BLaER1 treated with 17β-estradiol and CSF1 and Interleukin-3, amounts not matched to agents 10 nM and 100 nM (cell line): ENCODE measurements at regions not wholly inside any gene's neighbourhood (a gene's known extent, or its start where the extent isn't known, plus 50 kb on each side); places are given as distances from the start of the nearest gene placed in this dataset.
"Not testable (repeated sequence)": the region's sequence is repeated elsewhere in the genome, so short reads cannot be mapped to it uniquely, and the experiment has no call there.

ENCODE experiments used
- H3K27ac ChIP-seq, 11 experiments: shearing (Covaris generic); formaldehyde crosslinking; 2 replicates each; pipeline ENCODE4 v1.8.1; 2022
- H3K27me3 ChIP-seq, 11 experiments: shearing (Covaris generic); formaldehyde crosslinking; 2 replicates each; pipeline ENCODE4 v1.8.1; 2022
- H3K36me3 ChIP-seq, 11 experiments: shearing (Covaris generic); formaldehyde crosslinking; 2 replicates each; pipeline ENCODE4 v1.8.1; 2022
- H3K4me1 ChIP-seq, 10 experiments: shearing (Covaris generic); formaldehyde crosslinking; 2 replicates each; pipeline ENCODE4 v1.8.1; 2022
- H3K4me2 ChIP-seq, 11 experiments: shearing (Covaris generic); formaldehyde crosslinking; 2 replicates each; pipeline ENCODE4 v1.8.1; 2022
- H3K4me3 ChIP-seq, 10 experiments: shearing (Covaris generic); formaldehyde crosslinking; 2 replicates each; pipeline ENCODE4 v1.8.1; 2022
- H3K9ac ChIP-seq, 11 experiments: shearing (Covaris generic); formaldehyde crosslinking; 2 replicates each; pipeline ENCODE4 v1.8.1; 2022
- H3K9me3 ChIP-seq, 11 experiments: shearing (Covaris generic); formaldehyde crosslinking; replicated peaks in 1 of 11; 2 replicates each; pipeline ENCODE4 v1.8.1; 2022
- H4K20me1 ChIP-seq, 11 experiments: shearing (Covaris generic); formaldehyde crosslinking; 2 replicates each; pipeline ENCODE4 v1.8.1; 2022
- Cebpa-rat ChIP-seq, 11 experiments: shearing (Covaris generic); IDR thresholded peaks; 2 replicates each; pipeline ENCODE4 v1.8.1; 2022

GRCh38 chr15:38788918-38789317, 224.3 kb upstream of the RASGRP1 start:
- no peak for TF ChIP-seq Cebpa-rat (IDR thresholded peaks at IDR 0.05)
- Histone ChIP-seq H3K4me3 (no peak overlapping the region), H3K27me3 (no peaks in the 10 kb centered on the region), H3K4me2 (no peak overlapping the region), H3K36me3 (no peaks in the 10 kb centered on the region), H3K9ac (no peak overlapping the region), H3K9me3 (no peaks in the 10 kb centered on the region), H3K27ac (no peak overlapping the region), H4K20me1 (no peaks in the 10 kb centered on the region), H3K4me1 (no peaks in the 10 kb centered on the region)

GRCh38 chr15:38789566-38789965, 225.0 kb upstream of the RASGRP1 start:
- Histone ChIP-seq H3K4me2 (no peak overlapping the region), H3K27ac (no peak overlapping the region), H3K4me3 (no peak overlapping the region), H3K36me3 (no peaks in the 10 kb centered on the region), H4K20me1 (no peaks in the 10 kb centered on the region), H3K27me3 (no peaks in the 10 kb centered on the region), H3K9ac (no peak overlapping the region), H3K9me3 (no peaks in the 10 kb centered on the region), H3K4me1 (no peaks in the 10 kb centered on the region)
- no peak for TF ChIP-seq Cebpa-rat (IDR thresholded peaks at IDR 0.05)

- H4K20me1 ChIP-seq = no peaks in the 10 kb centered on the region
- no peak overlapping the region for H3K4me3 ChIP-seq
- no peaks in the 10 kb centered on the region for H3K4me1 ChIP-seq
- H3K4me2 ChIP-seq = no peak overlapping the region
- no peak overlapping the region for H3K9ac ChIP-seq
- no peaks in the 10 kb centered on the region for H3K27me3 ChIP-seq
- no peak overlapping the region for H3K27ac ChIP-seq
- peaks cover 0 to 9% (median 4%) of the 10 kb centered on the region in 11 experiments; a peak in 6 of 22 replicates for H3K9me3 ChIP-seq
- H3K36me3 ChIP-seq = no peaks in the 10 kb centered on the region
- TF ChIP-seq Cebpa-rat (IDR thresholded peaks at IDR 0.05) = no peak
These were observed 228.7 kb upstream of the RASGRP1 start for GRCh38 chr15:38793206-38793810.

GRCh38 chr15:38795471-38796245, 231.0 kb upstream of the RASGRP1 start:
- Histone ChIP-seq H3K4me3 (no peak overlapping the region), H3K27ac (no peak overlapping the region), H3K4me1 (peaks cover 0 to 9% (median 0%) of the 10 kb centered on the region in 10 experiments; a peak in 3 of 20 replicates), H3K4me2 (no peak overlapping the region), H3K9ac (no peak overlapping the region), H3K9me3 (peaks cover 0 to 14% (median 8%) of the 10 kb centered on the region in 11 experiments; a peak in 8 of 22 replicates), H4K20me1 (no peaks in the 10 kb centered on the region), H3K36me3 (no peaks in the 10 kb centered on the region), H3K27me3 (no peaks in the 10 kb centered on the region)
- no peak for TF ChIP-seq Cebpa-rat (IDR thresholded peaks at IDR 0.05)

- Histone ChIP-seq H3K36me3 (no peaks in the 10 kb centered on the region), H3K27ac (no peak overlapping the region), H3K4me1 (peaks cover 0 to 9% (median 0%) of the 10 kb centered on the region in 10 experiments; a peak in 3 of 20 replicates), H3K9ac (no peak overlapping the region), H3K4me2 (no peak overlapping the region), H3K9me3 (peaks cover 0 to 14% (median 8%) of the 10 kb centered on the region in 11 experiments; a peak in 8 of 22 replicates), H4K20me1 (no peaks in the 10 kb centered on the region), H3K27me3 (no peaks in the 10 kb centered on the region), H3K4me3 (no peak overlapping the region)
- TF ChIP-seq Cebpa-rat (IDR thresholded peaks at IDR 0.05) = no peak
These were observed 232.0 kb upstream of the RASGRP1 start for GRCh38 chr15:38796589-38796988.

GRCh38 chr15:38797506-38797905, 232.9 kb upstream of the RASGRP1 start:
- H3K4me1 ChIP-seq, H3K27me3 ChIP-seq, H3K27ac ChIP-seq, H3K4me3 ChIP-seq, H4K20me1 ChIP-seq, H3K36me3 ChIP-seq, H3K9ac ChIP-seq, H3K4me2 ChIP-seq: not testable (repeated sequence)
- peaks cover 0 to 14% (median 8%) of the 10 kb centered on the region in 11 experiments; a peak in 8 of 22 replicates for H3K9me3 ChIP-seq

GRCh38 chr15:38799202-38799601, 234.6 kb upstream of the RASGRP1 start:
- not testable (repeated sequence) for H3K36me3 ChIP-seq
- H3K4me2 ChIP-seq = peak overlapping the region in 3 of 11 experiments; percentile 27 to 48 (median 42); a peak in 5 of 22 replicates

GRCh38 chr15:38809621-38810020, 245.0 kb upstream of the RASGRP1 start:
- H4K20me1 ChIP-seq = no peaks in the 10 kb centered on the region
- H3K4me1 ChIP-seq = no peaks in the 10 kb centered on the region
- no peak overlapping the region for H3K4me3 ChIP-seq
- H3K4me2 ChIP-seq = no peak overlapping the region
- no peak overlapping the region for H3K9ac ChIP-seq
- no peaks in the 10 kb centered on the region for H3K27me3 ChIP-seq
- TF ChIP-seq Cebpa-rat (IDR thresholded peaks at IDR 0.05) = no peak
- no peaks in the 10 kb centered on the region for H3K9me3 ChIP-seq
- H3K27ac ChIP-seq = no peak overlapping the region
- H3K36me3 ChIP-seq = no peaks in the 10 kb centered on the region

More at GRCh38 chr15:38799202-38799601, 234.6 kb upstream of the RASGRP1 start:
- Histone ChIP-seq H3K9me3 (peaks cover 0 to 14% (median 8%) of the 10 kb centered on the region in 11 experiments; a peak in 8 of 22 replicates), H3K27ac (peak overlapping the region in 1 of 11 experiments; percentile 14; a peak in 1 of 22 replicates)
- not testable (repeated sequence) for H4K20me1 ChIP-seq, H3K27me3 ChIP-seq, H3K9ac ChIP-seq, H3K4me3 ChIP-seq, H3K4me1 ChIP-seq

GRCh38 chr15:38810686-38811085, 246.1 kb upstream of the RASGRP1 start:
- H3K27me3 ChIP-seq = no peaks in the 10 kb centered on the region
- no peak for TF ChIP-seq Cebpa-rat (IDR thresholded peaks at IDR 0.05)
- H3K4me2 ChIP-seq = no peak overlapping the region
- no peaks in the 10 kb centered on the region for H3K4me1 ChIP-seq
- H3K9ac ChIP-seq = no peak overlapping the region
- no peak overlapping the region for H3K4me3 ChIP-seq
- H4K20me1 ChIP-seq = no peaks in the 10 kb centered on the region
- no peaks in the 10 kb centered on the region for H3K36me3 ChIP-seq
- no peaks in the 10 kb centered on the region for H3K9me3 ChIP-seq
- H3K27ac ChIP-seq = no peak overlapping the region

GRCh38 chr15:38814254-38814653, 249.6 kb upstream of the RASGRP1 start:
- not testable (repeated sequence) for H3K4me1 ChIP-seq, H3K27me3 ChIP-seq, H3K27ac ChIP-seq, H3K9me3 ChIP-seq, H4K20me1 ChIP-seq, H3K4me2 ChIP-seq, H3K4me3 ChIP-seq, H3K36me3 ChIP-seq, H3K9ac ChIP-seq
